KMS-11 (cell line): ENCODE measurements at regions not wholly inside any gene's neighbourhood (a gene's known extent, or its start where the extent isn't known, plus 50 kb on each side); places are given as distances from the start of the nearest gene placed in this dataset.

Experiments
- H2AFZ ChIP-seq: fragments of 200-600 bp; sonication (generic); 2 replicates; pipeline ENCODE4 v1.6.1; 2016; ENCODE audit warnings: antibody characterized with exemption, mixed run types, low read depth
- H3K27ac ChIP-seq: fragments of 200-600 bp; sonication (generic); 2 replicates; pipeline ENCODE4 v1.6.1; 2016; ENCODE audit warnings: mild to moderate bottlenecking, mixed run types
- H3K27me3 ChIP-seq: fragments of 200-600 bp; sonication (generic); 2 replicates; pipeline ENCODE4 v1.6.1; 2017; ENCODE audit warnings: mild to moderate bottlenecking, low read depth, mixed run types, moderate library complexity; ENCODE audit not compliant: insufficient read depth
- H3K36me3 ChIP-seq: fragments of 200-600 bp; sonication (generic); 2 replicates; pipeline ENCODE4 v1.6.1; 2017; ENCODE audit warnings: mild to moderate bottlenecking, mixed run types; ENCODE audit not compliant: insufficient read depth
- H3K4me1 ChIP-seq: fragments of 200-600 bp; sonication (generic); 2 replicates; pipeline ENCODE4 v1.6.1; 2016; ENCODE audit warnings: mild to moderate bottlenecking, low read depth, mixed run types; ENCODE audit not compliant: poor library complexity, severe bottlenecking
- H3K4me2 ChIP-seq: fragments of 200-600 bp; sonication (generic); 2 replicates; pipeline ENCODE4 v1.7.0; 2016; ENCODE audit warnings: mild to moderate bottlenecking, mixed run types
- H3K4me3 ChIP-seq: fragments of 200-600 bp; sonication (generic); IDR thresholded peaks from 2 replicates; pipeline ENCODE4 v1.6.1; 2017; ENCODE audit warnings: low read depth, low read length, mixed read lengths; ENCODE audit not compliant: insufficient read depth
- H3K79me2 ChIP-seq: fragments of 200-600 bp; sonication (generic); 2 replicates; pipeline ENCODE4 v1.6.1; 2016; ENCODE audit warnings: low read depth, mixed run types; ENCODE audit not compliant: insufficient read depth
- H3K9ac ChIP-seq: fragments of 200-600 bp; sonication (generic); 2 replicates; pipeline ENCODE4 v1.6.1; 2016; ENCODE audit warnings: mild to moderate bottlenecking, mixed run types
- H4K20me1 ChIP-seq: fragments of 200-600 bp; sonication (generic); 2 replicates; pipeline ENCODE4 v1.6.1; 2016; ENCODE audit warnings: mild to moderate bottlenecking, mixed run types; ENCODE audit not compliant: insufficient read depth
- CTCF ChIP-seq: fragments of 200-600 bp; sonication (generic); conservative IDR thresholded peaks from 2 replicates; pipeline ENCODE4 v1.6.1; 2017; ENCODE audit warnings: low read depth, mild to moderate bottlenecking, antibody characterized with exemption, low read length, moderate library complexity, mixed read lengths

DNA sequence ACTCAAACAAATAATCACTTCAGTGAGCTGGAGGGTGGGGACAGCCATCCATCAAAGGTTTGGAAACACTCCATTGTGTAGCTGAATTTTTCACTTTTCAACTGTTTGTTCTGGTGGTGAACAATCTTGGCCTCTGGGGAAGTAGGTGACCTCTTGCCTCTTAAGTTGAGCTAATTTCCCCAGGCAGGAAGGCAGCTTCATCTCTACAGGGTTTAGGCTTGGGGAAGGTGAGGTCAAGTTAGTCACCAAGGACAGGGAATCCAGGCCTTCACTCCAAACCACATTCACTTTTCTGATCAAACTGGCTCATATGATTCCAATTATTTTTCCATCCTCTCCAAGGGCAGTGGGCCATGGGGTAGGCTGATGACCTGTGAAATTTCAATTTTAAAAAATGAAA is 138.3 kb upstream of the HABP2 start:
- no peaks in the 10 kb centered on the region for H4K20me1 ChIP-seq
- H3K4me2 ChIP-seq, result no peak overlapping the region
- no peak overlapping the region for H2AFZ ChIP-seq
- H3K27ac ChIP-seq, result no peak overlapping the region
- H3K79me2 ChIP-seq, result no peaks in the 10 kb centered on the region
- TF ChIP-seq CTCF, result no peak
- no peak overlapping the region for H3K4me3 ChIP-seq
- no peaks in the 10 kb centered on the region for H3K36me3 ChIP-seq
- no peaks in the 10 kb centered on the region for H3K4me1 ChIP-seq
- H3K9ac ChIP-seq, result no peak overlapping the region
- no peaks in the 10 kb centered on the region for H3K27me3 ChIP-seq

- H3K27ac ChIP-seq, result no peak overlapping the region
- H3K36me3 ChIP-seq, result no peaks in the 10 kb centered on the region
- H3K4me3 ChIP-seq, result no peak overlapping the region
- no peaks in the 10 kb centered on the region for H3K27me3 ChIP-seq
- no peak overlapping the region for H3K4me2 ChIP-seq
- no peak for TF ChIP-seq CTCF
- H2AFZ ChIP-seq, result no peak overlapping the region
- no peaks in the 10 kb centered on the region for H4K20me1 ChIP-seq
- H3K79me2 ChIP-seq, result no peaks in the 10 kb centered on the region
- H3K4me1 ChIP-seq, result no peaks in the 10 kb centered on the region
- H3K9ac ChIP-seq, result no peak overlapping the region
Measured at GRCh38 chr10:113415246-113415645, 137.6 kb upstream of the HABP2 start.

DNA sequence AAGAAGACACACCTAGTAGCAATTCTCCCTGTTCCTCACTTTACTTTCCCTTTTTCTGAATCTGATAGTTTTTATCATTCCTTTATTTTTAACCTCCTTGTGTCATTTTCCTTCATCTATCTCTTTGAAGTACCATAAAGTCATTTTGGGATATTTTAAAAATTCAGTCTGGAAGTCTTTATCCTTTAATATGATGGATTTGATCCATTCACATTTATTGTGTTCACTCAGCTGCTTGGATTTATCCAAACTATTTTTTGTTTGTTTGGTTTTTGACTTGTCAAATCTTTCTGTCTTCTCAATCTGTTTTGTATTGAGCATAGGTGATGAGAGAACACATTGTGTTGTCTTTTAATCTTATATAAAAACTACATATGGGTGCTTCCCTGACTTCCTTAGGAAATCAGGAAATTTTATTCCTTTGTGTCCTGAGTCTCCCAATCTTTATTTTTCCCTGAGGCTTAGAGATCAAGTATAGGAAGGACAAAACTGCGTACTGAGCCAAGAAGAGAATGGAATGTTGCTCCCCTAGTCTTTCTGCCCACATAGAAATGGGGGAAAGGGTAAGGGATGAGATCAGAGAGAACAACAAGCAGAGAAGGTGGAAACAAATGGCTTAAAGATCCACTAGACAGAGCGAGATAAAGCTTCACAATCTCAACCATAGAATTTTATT is 132.7 kb upstream of the HABP2 start:
- no peak overlapping the region for H2AFZ ChIP-seq
- H3K79me2 ChIP-seq, result no peaks in the 10 kb centered on the region
- no peak for TF ChIP-seq CTCF
- H3K4me1 ChIP-seq, result no peaks in the 10 kb centered on the region
- H4K20me1 ChIP-seq, result no peaks in the 10 kb centered on the region
- H3K27me3 ChIP-seq, result no peaks in the 10 kb centered on the region
- no peak overlapping the region for H3K4me2 ChIP-seq
- H3K36me3 ChIP-seq, result no peaks in the 10 kb centered on the region
- H3K9ac ChIP-seq, result no peak overlapping the region
- no peak overlapping the region for H3K27ac ChIP-seq
- no peak overlapping the region for H3K4me3 ChIP-seq

DNA sequence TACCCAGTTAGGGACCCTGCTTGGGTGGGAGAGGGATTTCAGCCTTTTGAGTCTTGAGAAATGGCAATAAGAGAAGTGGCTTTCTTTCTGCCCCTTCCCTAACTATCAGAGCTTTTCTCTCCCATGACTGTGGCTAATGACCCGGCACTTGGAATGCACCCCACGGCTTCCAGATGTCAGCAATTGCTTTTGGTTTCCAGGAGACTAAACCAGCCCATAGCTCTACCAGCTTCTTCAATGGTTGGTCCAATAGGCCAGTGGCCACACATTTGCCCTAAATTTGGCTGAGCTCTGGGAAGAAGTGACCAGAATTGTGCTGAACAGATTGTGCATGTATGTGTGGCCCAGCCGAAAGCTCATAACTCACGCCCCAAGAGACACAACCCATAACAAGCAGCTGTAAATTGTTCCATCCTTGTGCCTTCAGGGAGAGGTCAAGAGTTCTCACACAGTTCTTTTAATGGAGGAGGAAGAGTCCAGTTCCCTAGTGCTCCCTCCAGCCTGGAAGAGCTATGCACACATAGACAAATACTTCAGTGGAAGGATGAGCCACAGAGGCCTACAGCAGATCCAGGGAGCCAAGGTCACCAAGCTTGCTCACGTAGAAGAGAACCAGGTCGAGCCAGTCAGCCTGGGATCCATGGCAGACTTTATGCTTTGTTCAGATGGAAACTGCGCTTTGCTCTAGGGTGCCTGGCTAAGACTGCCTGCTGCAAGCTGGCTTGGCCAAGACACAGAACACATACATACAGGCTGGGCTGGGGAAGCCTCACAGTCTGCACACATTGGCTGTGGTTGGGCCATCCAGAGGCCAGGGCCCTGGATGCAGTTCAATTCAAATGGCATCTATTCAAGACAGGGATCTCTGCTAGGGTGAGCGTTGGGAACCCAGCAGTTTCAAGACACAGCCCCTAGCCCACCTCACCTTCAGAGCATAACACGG is 131.8 kb upstream of the HABP2 start:
- Histone ChIP-seq H3K27me3 (no peaks in the 10 kb centered on the region), H3K27ac (no peak overlapping the region), H3K4me1 (no peaks in the 10 kb centered on the region), H3K4me2 (no peak overlapping the region), H4K20me1 (no peaks in the 10 kb centered on the region), H3K9ac (no peak overlapping the region), H2AFZ (no peak overlapping the region), H3K4me3 (no peak overlapping the region), H3K79me2 (no peaks in the 10 kb centered on the region), H3K36me3 (no peaks in the 10 kb centered on the region)
- TF ChIP-seq CTCF, result no peak
